Activated naive CD8-positive, alpha-beta T cell treated with anti-CD3 and anti-CD28 coated beads for 36 hours (primary cell): ENCODE measurements at regions not wholly inside any gene's neighbourhood (a gene's known extent, or its start where the extent isn't known, plus 50 kb on each side); places are given as distances from the start of the nearest gene placed in this dataset.
A peak's percentile ranks its signal among the peaks of the same experiment; 100 is the strongest.

Experiments
- DNase-seq: peaks from one replicate; pipeline ENCODE4 v3.0.0; 2021
- H3K27ac Mint-ChIP-seq: one replicate; pipeline ENCODE4 v1.8.0; 2022; ENCODE audit warnings: mild to moderate bottlenecking, moderate library complexity, mixed read lengths
- H3K27me3 Mint-ChIP-seq: one replicate; pipeline ENCODE4 v1.8.0; 2022; ENCODE audit warnings: mild to moderate bottlenecking, mixed read lengths
- H3K36me3 Mint-ChIP-seq: one replicate; pipeline ENCODE4 v1.8.0; 2021; ENCODE audit warnings: mild to moderate bottlenecking, mixed read lengths
- H3K4me1 Mint-ChIP-seq: one replicate; pipeline ENCODE4 v1.8.0; 2021; ENCODE audit warnings: mixed read lengths
- H3K4me3 Mint-ChIP-seq: one replicate; pipeline ENCODE4 v1.8.0; 2022; ENCODE audit warnings: mild to moderate bottlenecking, moderate library complexity, mixed read lengths
- H3K9me3 Mint-ChIP-seq: one replicate; pipeline ENCODE4 v1.8.0; 2022; ENCODE audit warnings: mixed read lengths

DNA sequence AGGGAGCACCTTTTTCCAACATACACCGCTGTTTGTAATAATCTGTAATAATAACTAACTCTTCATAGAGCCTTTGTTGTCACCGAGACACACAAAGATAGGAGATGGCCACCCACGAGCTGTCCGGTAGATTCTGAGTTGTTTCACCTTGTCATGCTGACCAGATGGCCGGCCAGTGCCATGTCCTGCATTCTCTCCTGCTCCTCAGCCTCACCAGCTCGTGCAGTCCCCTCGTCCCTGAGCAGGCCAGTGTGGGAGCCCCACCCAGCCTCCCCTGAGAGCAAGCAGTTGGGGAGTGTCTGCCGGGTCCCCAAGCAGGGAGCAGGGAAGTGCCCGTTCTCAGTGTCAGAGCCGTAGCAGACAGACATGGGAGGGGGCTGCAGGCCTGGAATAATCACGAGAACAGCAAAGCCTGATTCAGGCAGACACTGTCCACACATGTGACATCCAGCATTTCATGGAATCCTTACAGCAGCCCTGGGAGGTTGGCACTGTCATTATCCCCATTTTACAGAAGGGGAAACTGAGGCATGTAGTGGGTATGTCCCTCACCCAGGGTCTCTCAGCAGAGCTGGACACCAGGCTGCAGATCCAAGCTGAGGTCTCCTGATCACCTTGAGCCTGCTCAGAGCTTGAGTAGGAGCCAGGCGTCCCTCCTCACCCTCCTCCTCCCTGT lies 178.5 kb upstream of the CIBAR2 start:
- H3K27me3 Mint-ChIP-seq = no peaks in the 10 kb centered on the region
- H3K27ac Mint-ChIP-seq = no peak overlapping the region
- H3K4me1 Mint-ChIP-seq = no peaks in the 10 kb centered on the region
- H3K9me3 Mint-ChIP-seq = no peaks in the 10 kb centered on the region
- no peak overlapping the region for H3K4me3 Mint-ChIP-seq
- DNase-seq = no peak
- H3K36me3 Mint-ChIP-seq = no peaks in the 10 kb centered on the region

DNA sequence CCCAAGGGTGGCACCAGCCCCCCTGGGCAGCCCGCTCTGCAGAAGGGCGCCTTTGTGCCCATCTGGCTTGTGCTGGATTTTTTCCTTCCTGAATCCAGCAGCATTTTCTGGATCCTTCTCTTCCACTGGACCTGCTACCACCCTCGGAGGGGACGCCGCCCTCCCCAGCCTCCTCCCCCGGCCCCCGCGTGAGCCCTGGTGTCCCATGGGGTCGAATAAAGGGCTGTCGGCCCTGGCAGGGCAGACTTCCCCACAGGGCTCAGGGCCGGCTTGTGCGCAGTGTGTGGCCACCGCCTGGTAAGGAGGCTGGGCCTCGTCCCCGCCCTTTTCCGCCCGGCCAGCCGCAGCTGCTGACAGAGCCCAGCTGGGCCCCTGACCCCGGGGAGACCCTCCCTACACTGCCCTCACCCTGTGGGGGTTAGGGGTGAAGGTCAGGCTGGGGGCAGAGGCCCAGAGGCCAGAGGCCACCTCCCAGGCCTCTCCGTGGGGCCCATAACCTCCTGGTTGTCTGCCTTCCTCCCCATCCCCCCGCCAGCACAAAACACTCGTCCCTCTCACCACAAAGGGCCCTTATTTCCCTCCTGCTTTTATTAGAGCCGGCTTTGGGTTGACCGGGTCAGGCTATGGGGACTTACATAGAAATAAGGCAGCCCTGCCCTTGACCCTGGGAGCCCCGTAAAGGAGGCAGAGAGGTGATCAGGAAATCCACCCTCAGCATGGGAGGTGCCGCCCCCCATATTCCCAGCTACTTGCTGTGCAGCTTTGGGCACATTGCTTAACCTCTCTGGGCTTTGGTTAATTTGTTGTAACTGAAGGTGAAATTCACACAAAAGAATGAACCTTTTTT lies 179.3 kb upstream of the CIBAR2 start:
- Mint-ChIP-seq H3K9me3 (no peaks in the 10 kb centered on the region), H3K4me3 (no peak overlapping the region), H3K27ac (no peak overlapping the region), H3K36me3 (no peaks in the 10 kb centered on the region), H3K27me3 (no peaks in the 10 kb centered on the region), H3K4me1 (no peaks in the 10 kb centered on the region)
- DNase-seq = no peak

DNA sequence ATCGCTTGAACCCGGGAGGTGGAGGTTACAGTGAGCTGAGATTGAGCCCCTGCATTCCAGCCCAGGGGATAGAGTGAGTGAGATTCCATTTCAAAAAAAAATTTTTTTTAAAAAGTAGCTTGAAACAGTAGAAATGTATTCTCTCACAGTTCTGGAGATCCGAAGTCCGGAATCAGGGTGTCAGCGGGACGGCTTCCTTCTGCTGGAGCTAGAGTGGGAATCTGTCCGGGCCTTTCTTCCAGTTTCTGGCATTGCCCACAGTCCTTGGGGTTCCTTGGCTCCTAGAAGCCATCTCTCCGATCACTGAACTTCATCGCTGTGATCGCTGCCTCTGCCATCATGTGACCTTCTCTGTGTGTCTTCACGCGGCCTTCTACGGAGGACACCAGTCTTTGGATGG lies 181.2 kb upstream of the CIBAR2 start:
- no peak overlapping the region for H3K4me3 Mint-ChIP-seq
- no peak for DNase-seq
- H3K4me1 Mint-ChIP-seq = no peaks in the 10 kb centered on the region
- no peaks in the 10 kb centered on the region for H3K36me3 Mint-ChIP-seq
- no peak overlapping the region for H3K27ac Mint-ChIP-seq
- no peaks in the 10 kb centered on the region for H3K27me3 Mint-ChIP-seq
- no peaks in the 10 kb centered on the region for H3K9me3 Mint-ChIP-seq

DNA sequence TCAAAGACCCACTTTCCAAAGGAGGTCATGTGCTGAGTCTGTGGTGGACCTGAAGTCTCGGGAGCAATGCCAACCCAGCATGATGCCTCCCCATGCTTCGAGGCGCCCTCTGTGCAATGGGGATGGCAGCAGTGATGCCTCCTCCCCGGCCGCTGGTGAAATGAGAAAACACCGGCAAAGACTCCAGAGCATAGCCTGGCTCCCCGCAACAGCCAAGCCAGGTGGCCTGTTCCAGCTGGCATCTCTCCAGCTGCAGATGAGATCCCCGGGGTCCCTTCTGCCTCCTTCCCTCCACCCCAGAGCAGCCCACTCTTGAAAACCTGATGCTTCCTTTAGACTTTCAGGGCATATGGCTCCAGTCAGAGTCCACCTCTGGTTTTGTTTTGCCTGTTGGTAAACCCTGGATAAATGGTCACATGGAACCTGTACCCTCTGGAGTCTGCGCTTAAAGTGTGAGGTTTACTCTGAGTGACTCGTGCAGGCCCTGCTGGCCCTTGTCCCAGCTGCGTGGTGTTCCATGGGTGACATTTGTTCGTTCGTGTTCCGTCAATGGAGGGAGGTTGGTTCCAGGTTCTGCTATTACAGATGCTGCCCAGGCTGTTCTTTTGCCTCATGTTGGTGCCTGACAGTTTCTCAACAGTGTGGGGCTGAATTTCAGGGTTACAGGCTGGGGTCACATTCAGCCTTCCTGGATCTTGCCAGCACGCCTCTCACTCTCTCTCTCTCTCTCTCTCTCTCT lies 181.8 kb upstream of the CIBAR2 start:
- no peaks in the 10 kb centered on the region for H3K27me3 Mint-ChIP-seq
- H3K4me3 Mint-ChIP-seq = no peak overlapping the region
- no peaks in the 10 kb centered on the region for H3K36me3 Mint-ChIP-seq
- no peaks in the 10 kb centered on the region for H3K9me3 Mint-ChIP-seq
- DNase-seq = no peak
- H3K4me1 Mint-ChIP-seq = no peaks in the 10 kb centered on the region
- H3K27ac Mint-ChIP-seq = no peak overlapping the region

DNA sequence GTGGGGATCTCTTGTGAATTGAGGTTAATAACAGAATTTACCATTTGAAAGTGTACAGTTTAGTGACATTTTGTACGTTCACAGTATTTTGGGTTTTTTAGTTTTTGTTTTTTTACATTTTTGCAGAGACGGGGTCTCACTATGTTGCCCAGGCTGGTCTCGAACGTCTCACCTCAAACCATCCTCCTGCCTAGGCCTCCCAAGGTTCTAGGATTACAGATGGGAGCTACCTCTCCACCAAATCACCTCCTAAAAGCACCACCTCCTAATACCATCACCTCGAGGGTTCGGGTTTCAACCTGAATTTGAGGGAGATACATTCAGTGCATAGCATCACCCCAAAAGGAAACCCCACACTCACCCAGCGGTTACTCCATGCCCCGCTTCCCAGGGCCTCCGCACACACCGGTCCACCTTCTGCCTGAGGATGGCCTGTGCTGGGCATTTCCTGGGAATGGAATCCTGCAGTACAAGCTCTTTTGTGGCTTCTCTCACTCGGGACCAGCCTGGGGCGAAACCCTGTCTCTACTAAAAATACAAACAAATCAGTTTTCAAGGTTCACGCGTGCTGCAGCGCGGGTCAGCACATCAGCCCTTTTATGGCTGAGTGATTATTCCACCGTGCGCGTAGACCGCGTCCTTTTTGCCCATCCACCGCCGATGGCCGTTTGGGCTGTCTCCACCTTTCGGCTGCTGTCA lies 182.7 kb upstream of the CIBAR2 start:
- Mint-ChIP-seq H3K36me3 (no peaks in the 10 kb centered on the region), H3K9me3 (no peaks in the 10 kb centered on the region), H3K4me3 (no peak overlapping the region), H3K4me1 (no peaks in the 10 kb centered on the region), H3K27me3 (no peaks in the 10 kb centered on the region), H3K27ac (no peak overlapping the region)
- DNase-seq = no peak

DNA sequence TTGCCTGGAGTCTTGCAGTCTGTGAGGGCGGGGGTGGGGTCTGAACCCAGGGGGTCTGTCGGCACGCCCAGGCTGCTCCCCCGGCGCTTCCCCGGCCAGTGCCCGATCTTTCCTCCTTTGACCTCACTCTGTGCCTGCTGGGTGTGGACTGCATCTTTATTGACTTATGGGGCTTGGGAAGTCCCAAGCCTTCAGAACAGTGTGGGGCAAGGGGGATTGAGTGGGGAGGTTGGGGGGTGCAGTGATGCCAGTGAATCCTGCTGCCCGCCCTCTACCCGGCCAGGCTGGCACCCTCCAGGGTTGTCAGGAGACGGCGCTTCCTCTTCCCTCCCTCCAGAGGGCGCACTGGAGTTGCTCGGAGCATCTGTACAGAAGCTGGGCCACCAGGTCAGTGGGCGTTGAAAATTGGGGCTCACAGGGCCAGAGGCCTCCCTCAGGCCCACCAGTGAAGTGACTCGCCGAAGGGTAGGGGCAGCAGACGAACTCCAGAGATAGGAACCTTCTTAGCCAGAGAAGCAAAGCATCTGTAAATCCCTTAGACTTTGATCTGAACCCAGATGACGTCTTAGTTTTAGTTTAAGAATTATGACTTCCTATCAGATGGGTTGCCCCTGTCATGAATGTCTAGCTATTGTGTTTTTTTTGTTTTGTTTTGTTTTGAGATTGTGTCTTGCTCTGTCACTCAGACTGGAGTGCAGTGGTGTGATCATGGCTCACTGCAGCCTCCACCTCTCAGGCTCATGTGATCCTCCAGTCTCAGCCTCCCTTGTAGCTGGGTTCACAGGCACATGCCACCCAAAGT lies 184.8 kb upstream of the CIBAR2 start:
- Mint-ChIP-seq H3K4me1 (no peaks in the 10 kb centered on the region), H3K36me3 (no peaks in the 10 kb centered on the region), H3K27ac (no peak overlapping the region), H3K27me3 (no peaks in the 10 kb centered on the region), H3K9me3 (no peaks in the 10 kb centered on the region), H3K4me3 (no peak overlapping the region)
- DNase-seq = peak; percentile 63

DNA sequence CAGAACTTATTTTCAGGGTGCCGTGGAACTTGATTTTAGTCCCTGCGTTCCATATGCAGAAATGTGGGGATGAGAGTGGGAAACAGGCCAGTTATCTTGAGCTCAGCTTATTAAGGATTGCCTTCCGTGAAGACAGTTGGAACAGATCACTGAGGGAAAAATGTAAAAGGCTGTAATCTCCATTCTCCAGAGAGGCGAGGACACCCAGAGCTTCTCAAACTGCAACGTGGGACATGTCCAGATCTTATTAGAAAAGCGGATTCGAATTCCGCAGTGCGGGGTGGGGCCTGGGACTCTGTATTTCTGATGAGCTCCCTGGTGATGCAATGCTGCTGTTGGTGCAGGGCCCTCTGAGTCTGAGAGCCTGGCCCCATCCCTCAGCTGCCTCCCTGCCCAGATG lies 185.6 kb upstream of the CIBAR2 start:
- Mint-ChIP-seq H3K4me3 (no peak overlapping the region), H3K9me3 (no peaks in the 10 kb centered on the region), H3K27ac (no peak overlapping the region), H3K4me1 (no peaks in the 10 kb centered on the region), H3K36me3 (no peaks in the 10 kb centered on the region), H3K27me3 (no peaks in the 10 kb centered on the region)
- DNase-seq = no peak

DNA sequence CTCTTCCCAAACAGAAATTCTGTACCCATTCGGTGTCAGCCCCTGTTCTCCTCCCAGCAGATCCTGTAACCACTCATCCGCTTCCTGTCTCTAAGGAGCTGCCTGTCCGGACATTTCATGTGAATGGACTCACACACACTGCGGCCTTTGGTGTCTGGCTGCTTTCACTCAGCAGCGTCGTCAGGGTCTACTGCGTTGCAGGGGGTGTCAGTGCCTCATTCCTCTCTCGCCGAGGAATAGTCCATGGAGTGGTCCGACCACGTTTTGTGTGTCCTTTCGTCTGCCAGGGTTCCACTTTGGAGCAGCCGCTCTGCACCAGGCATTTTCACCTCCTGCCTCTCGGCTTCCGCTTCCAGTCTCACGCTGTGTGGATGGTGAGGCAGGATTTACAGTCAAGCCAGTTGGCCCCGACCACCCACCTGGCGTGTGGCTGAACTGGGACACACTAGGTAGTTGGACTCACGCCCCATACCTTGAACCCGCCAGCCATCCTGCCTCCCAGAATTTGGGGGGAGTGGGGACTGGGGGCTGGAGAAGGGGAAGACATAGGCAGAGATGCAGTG lies 188.2 kb upstream of the CIBAR2 start:
- Mint-ChIP-seq H3K36me3 (no peaks in the 10 kb centered on the region), H3K27me3 (no peaks in the 10 kb centered on the region), H3K4me3 (no peak overlapping the region), H3K9me3 (no peaks in the 10 kb centered on the region), H3K4me1 (peaks cover 11% of the 10 kb centered on the region), H3K27ac (no peak overlapping the region)
- DNase-seq = no peak

DNA sequence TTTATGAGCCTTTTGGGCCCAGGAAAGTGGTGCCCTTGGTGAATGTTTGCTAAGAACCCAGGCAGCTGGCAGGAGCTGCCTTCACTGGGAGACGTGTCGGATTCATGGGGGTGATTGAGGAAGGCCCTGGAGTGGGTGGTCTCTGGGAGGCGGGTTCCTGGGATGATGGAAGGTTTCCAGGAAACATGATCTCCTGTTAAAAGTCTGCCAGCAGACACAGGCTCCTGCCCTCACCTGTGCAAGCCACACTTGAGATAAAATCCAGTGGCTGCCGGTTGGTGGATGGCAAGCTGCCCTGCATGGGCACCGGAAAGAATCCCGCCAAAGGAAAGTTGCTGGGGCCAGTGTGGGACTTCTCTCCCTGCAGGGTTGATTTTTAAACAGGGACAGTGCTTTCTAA lies 189.0 kb upstream of the CIBAR2 start:
- no peaks in the 10 kb centered on the region for H3K36me3 Mint-ChIP-seq
- peaks cover 17% of the 10 kb centered on the region for H3K4me1 Mint-ChIP-seq
- H3K9me3 Mint-ChIP-seq = no peaks in the 10 kb centered on the region
- no peaks in the 10 kb centered on the region for H3K27me3 Mint-ChIP-seq
- H3K4me3 Mint-ChIP-seq = no peak overlapping the region
- no peak overlapping the region for H3K27ac Mint-ChIP-seq
- no peak for DNase-seq

DNA sequence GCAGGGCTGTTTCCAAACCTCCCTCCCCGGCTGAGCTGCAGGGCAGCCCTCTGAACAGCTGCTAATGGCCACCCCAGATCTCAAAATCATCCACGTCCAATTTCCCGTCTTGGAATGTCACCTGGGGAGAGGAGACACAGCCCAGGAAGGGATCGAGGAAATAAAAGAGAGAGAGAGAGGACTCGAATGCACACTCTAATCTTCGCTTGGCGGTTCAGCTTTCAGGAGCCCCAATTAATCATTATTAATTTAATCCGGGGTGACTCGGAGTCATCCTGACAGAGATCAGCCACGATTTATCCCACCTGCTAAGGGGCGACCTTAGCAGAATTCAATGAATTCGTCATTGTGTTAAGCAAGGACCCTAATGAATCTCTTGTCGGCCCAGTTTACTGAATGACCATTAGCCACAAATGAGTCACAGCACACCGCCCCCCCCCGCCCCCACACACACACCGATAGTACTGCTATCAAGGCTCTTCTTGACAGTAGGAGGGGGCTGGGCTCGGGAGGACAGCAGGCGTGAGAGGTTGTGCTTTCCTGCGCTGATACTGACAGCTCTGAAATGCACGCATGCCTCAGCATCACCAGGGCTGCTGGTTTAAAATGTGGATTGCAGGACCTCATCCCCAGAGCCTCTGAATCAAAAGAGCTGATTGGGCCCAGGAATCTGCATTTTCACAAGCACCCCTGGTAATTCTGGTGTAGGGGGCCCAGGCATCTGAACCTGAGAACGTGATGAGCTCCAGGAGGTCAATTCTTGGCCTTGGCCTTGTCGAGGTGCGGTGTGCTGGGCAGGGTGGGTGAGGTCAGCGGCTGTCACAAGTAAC lies 190.0 kb upstream of the CIBAR2 start:
- Mint-ChIP-seq H3K27me3 (no peaks in the 10 kb centered on the region), H3K4me1 (peaks cover 24% of the 10 kb centered on the region)

DNA sequence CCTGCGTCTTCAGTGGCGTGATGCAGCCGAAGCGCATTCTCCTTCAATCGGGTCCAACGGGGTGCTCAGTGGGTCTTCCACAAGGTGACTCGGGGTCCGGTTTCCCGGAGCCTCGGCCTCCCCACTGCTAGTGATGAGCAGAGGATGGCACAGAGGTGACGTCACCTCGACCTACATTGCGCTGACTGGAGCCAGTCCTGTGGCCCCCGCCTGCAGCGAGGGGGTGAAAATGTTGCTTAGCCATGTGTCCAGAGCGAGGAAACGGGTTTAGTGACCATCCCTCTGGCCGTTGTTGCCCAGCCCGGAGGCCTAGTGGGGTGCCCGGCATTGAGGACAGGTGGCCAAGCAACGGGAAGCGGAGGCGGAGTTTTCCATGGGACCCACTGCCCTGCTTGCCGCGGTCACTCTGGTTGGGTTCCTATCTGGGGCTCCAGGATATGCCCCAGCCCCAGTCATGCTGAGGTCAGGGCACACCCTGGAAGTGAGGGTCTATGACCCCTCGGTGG lies 190.6 kb upstream of the CIBAR2 start:
- peak overlapping the region; percentile 70 for H3K4me3 Mint-ChIP-seq
- H3K9me3 Mint-ChIP-seq = no peaks in the 10 kb centered on the region
- no peak for DNase-seq
- no peak overlapping the region for H3K27ac Mint-ChIP-seq
- H3K36me3 Mint-ChIP-seq = no peaks in the 10 kb centered on the region
- H3K27me3 Mint-ChIP-seq = no peaks in the 10 kb centered on the region
- peaks cover 29% of the 10 kb centered on the region for H3K4me1 Mint-ChIP-seq

More for the DNA sequence above, 190.0 kb upstream of the CIBAR2 start:
- Mint-ChIP-seq H3K9me3 (no peaks in the 10 kb centered on the region), H3K27ac (no peak overlapping the region), H3K36me3 (no peaks in the 10 kb centered on the region), H3K4me3 (no peak overlapping the region)
- no peak for DNase-seq

DNA sequence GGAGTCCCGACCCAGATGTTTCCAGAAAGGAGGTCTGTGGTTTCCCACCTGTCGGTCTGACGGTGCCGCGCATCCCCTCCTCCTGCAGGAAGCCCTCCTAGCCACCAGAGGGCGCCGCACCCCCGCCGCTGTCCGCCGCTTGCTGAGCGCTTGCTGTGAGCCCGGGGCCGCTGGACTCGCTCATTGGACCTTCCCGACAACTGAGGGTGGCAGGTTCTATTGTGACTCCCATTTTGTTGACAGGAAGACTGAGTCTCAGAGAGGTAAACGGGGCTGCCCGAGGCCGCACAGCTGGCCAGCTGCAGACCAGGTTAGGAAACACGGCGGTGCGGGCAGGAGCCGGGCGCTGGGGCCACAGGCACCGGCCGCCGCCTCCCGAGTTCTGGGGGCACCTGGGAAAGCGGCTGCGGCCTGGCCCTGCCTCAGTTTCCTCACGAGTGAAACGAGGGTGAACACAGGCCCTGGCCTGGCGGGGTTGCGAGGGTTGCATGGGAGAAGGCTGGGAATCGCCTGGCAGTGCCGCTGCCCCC lies 191.1 kb upstream of the CIBAR2 start:
- H3K27ac Mint-ChIP-seq = no peak overlapping the region
- peak; percentile 81 for DNase-seq
- peaks cover 33% of the 10 kb centered on the region for H3K4me1 Mint-ChIP-seq
- no peaks in the 10 kb centered on the region for H3K36me3 Mint-ChIP-seq
- H3K4me3 Mint-ChIP-seq = peak overlapping the region; percentile 70
- no peaks in the 10 kb centered on the region for H3K27me3 Mint-ChIP-seq
- H3K9me3 Mint-ChIP-seq = no peaks in the 10 kb centered on the region

DNA sequence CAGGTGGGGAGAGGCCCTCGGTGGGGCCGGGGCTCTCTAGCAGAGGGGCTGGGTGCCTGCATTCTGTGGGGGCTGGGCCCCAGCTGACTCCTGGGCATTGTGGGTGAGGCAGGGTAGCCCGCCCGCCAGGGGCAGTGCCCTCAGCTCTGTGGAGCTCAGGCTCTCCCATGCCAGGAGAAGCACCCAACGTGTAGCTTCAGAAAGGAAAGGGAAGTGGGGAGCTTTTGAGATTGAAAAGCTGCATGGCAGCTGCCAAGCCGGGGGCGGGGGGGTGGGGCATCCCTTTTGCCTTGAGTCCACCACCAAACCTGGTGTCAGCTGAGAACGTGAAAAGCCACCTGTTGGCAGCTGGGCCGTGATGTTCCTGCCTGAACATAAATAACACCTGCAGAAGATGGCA lies 192.1 kb upstream of the CIBAR2 start:
- H3K4me3 Mint-ChIP-seq = peak overlapping the region; percentile 32
- H3K4me1 Mint-ChIP-seq = peaks cover 38% of the 10 kb centered on the region
- H3K27ac Mint-ChIP-seq = no peak overlapping the region

More for the DNA sequence above, 192.1 kb upstream of the CIBAR2 start:
- Mint-ChIP-seq H3K36me3 (no peaks in the 10 kb centered on the region), H3K9me3 (no peaks in the 10 kb centered on the region), H3K27me3 (no peaks in the 10 kb centered on the region)
- DNase-seq = no peak
